GM18499 (cell line): ENCODE measurements at regions not wholly inside any gene's neighbourhood (a gene's known extent, or its start where the extent isn't known, plus 50 kb on each side); places are given as distances from the start of the nearest gene placed in this dataset.

Experiments
- ATAC-seq: cut with Tn5 transposase; IDR thresholded peaks from one replicate; pipeline ENCODE4 v1.9.1; 2021; ENCODE audit warnings: moderate number of reproducible peaks; ENCODE audit not compliant: insufficient read depth, unreplicated experiment

GRCh38 chr5:68729678-68730077 is 364.1 kb upstream of the SLC30A5 start:
- no peak for ATAC-seq

DNA sequence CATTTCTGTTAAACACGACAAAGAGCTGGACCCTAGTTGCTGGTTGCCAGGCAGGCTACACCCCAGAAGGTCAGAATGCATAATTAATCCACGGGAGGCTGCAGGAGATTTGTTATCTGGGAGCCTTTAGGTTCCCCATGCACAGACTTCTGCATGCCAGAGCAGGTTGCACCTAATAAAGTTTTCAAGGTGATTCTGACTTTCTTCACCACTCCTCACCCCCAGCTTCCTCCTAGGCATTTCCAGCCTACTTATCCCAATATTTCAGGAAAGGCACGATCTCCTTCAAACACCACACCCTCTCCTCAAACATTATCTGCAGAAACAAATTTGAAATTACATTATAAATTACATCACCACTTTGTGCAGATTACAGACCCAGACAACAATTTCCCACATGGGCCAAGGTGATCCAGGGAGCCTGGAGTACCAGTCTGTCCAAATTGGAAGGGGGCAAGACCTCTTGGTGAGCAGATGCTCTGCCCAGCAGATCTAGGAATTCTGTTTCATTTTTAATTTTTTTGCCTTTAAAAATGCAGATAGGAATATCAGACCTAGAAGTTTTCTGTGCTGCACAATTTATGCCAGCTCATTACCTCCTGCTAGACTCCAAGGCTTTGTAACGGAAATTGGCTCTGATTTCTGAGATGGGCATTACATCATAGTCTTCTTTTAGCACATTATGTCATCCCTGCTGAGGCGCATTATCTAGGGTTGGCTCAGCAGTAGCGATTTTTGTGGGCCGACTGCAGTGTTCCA is 363.4 kb upstream of the SLC30A5 start:
- no peak for ATAC-seq

DNA sequence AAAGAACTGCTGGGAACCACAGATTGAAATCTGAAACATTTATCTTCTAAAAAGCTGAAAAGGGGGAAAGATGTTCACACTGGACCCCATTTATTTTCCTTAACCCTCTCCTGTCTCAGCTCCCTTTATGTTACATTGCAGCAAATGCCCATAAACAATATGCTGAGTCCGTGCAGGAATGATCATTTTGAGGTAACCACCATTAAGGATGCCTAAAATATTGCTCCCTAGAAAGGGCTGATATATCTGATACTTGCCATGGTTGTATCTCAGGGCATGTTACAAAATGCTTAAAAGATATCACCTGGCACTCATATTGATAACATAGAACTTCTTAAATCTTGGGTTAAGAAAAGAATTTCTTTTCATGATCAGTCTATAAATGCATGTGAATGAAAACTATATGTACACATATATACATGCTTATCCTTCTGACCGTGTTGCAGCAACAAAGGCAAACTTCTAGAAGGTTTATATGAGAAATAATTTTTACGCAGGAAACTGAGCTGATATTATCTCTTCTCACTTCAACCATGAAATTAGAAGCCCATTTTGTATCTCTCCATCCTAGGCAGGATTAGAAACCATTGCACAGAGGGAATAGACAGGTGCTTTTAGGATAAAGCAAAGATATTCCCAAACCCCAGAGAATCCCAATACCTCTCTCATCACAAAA is 362.7 kb upstream of the SLC30A5 start:
- ATAC-seq = no peak

GRCh38 chr5:68732251-68732650 is 361.6 kb upstream of the SLC30A5 start:
- ATAC-seq = no peak

- no peak for ATAC-seq
Observed at GRCh38 chr5:68734781-68735180, 359.0 kb upstream of the SLC30A5 start.

GRCh38 chr5:68738236-68738635 is 355.6 kb upstream of the SLC30A5 start:
- ATAC-seq = no peak

- ATAC-seq = no peak
Observed at GRCh38 chr5:68738841-68739240, 355.0 kb upstream of the SLC30A5 start.

DNA sequence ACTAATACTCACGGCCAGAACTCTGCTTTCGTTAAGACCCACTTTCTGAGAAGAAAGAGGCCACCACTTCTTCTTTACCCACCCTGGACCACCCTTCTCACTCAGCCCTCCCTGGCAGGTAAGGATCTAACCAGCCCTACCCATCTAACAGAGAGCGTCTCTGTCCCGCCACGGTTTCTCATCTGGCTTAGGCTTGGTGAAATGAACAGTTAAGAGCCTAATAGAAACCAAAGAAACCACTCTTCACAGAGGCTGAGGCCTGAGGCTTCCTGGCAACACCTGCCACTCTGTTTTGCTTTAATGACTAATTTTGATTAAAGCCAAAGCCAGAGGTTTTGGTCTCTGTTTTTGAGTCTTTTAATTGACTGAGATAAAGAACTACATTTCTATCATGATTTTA is 354.1 kb upstream of the SLC30A5 start:
- ATAC-seq = no peak

- ATAC-seq = no peak
Observed at GRCh38 chr5:68740226-68740910, 353.4 kb upstream of the SLC30A5 start.

DNA sequence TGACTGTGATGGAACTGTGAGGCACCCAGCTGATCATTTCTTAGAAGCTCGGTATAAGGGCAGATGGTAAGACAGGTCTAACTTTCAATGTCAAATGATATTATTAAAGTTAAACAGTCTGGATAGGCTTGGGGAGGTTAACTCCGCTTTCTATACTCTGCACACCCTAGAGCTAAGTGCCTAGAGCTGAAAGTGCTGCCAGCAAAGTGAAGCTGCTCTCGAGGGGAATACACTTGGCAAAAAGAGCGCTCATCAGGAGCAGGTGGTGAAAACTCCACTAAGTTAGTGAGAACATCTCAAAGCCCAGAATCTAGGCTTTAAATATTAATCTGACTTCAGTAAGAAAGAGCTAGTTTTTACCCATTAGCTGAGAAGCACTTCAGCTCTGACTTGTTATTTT is 349.6 kb upstream of the SLC30A5 start:
- ATAC-seq = no peak

DNA sequence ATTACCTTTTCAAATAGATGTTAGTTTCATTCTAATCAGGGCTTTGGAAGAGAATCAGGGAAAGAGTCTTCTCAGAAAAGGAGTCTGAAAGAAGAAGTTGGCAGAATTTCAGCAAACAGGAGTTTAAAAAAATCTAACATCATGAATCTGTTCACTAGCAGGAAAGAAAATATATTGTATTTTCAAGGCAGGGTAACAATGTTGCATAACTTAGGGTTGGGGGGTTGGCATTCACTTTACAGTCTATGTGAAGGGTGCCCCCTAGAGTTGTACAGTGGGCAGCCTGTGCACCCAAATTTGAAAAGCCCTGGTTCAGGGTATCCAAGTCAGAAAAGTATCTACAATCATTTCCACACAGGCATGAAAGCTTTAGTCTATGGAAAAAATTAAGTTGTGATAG is 348.4 kb upstream of the SLC30A5 start:
- ATAC-seq = no peak

DNA sequence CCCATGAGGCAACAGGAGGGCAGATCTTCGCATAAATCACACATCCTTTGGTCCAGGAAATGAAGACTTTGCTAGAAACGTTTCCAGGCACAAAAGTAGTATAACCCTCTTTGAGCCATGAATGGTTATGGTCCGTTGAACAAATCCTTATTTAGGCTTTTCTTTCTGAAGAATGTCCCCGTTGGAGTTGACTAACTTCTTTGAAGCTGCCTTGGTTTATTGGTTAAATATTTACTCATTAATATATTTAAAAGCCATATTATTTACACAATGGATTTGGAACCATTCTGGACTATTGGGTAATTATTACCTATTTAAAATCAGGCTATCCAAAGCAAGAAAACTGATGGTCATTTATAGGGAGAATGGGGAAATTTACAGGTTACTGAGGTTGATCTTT is 347.6 kb upstream of the SLC30A5 start:
- ATAC-seq = no peak

- ATAC-seq = no peak
Observed at GRCh38 chr5:68746643-68747420, 347.0 kb upstream of the SLC30A5 start.

GRCh38 chr5:68747521-68747920 is 346.3 kb upstream of the SLC30A5 start:
- no peak for ATAC-seq

DNA sequence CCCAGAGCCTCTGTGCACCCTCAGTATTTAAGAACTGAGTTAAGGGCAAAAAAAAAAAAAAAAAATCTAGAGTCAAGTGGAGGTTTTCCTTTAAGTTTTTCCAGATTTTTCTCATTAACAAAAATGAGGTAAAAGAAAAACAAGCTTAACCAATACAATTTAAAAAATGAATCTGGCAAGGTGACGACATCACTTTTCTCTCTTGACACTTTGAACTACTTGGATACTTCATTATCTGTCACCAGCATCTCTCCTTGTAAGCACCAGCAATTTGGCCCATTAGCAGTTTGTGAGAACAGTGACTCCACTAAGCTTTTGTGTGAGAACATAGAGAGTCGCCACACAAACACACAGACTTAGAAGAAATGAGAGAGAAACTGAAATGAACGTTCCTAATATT is 345.7 kb upstream of the SLC30A5 start:
- ATAC-seq = no peak

GRCh38 chr5:68749077-68749476 is 344.7 kb upstream of the SLC30A5 start:
- ATAC-seq = no peak

DNA sequence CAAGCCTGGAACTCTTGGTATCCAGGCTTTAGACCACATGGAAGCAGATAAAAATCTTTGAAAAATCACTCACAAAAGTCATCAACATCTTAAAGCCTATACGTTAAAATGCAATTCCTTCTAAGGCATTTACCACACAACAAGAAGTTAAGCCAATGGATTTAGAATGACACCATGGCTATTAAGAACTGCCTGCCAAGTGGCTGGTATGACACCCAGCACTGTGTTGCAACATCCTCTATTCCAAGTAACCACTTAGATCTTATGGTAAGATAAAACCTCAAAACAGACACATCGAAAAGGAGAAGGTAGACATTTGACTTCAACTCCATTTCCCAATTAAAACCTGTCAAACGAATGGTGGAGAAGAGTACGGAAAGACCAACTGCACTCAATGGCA is 344.2 kb upstream of the SLC30A5 start:
- ATAC-seq = no peak

DNA sequence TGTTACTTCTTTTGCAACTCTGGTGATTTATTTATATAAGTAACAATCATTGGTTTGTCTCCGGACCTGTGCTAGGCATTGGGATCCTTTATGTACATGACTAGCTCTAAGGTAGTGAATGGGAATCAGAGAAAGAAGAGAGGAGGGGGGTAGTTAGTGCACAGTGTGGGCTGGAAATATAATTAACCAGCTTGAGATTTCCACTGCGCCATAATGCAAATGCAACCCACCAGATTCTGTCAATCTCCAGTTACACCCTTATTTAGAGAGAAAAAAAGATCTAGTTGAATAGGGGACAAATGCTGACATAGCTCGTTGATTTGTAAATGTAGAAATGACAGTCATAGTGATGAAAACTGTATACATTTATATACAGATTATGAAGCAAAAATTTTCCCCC is 342.2 kb upstream of the SLC30A5 start:
- no peak for ATAC-seq

DNA sequence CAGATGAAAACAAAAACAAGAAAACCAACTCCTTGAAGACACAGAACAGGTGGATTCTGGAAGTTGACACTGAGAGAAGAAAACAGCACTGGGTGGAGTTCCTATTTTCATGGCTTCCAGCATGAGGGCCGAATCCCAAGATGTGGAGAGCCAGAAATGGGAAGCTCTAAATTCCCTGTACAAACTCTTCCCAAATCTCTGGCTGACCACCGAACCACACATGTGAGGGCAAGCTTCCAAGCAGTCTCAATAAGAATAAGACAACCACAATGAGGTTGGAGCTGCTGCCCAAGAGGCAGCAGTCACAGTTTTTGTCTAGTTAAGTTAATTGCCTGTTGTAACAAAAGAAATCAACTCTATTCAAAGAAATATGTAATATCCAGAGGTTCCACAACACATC is 339.3 kb upstream of the SLC30A5 start:
- no peak for ATAC-seq

GRCh38 chr5:68755293-68755692 is 338.5 kb upstream of the SLC30A5 start:
- no peak for ATAC-seq

DNA sequence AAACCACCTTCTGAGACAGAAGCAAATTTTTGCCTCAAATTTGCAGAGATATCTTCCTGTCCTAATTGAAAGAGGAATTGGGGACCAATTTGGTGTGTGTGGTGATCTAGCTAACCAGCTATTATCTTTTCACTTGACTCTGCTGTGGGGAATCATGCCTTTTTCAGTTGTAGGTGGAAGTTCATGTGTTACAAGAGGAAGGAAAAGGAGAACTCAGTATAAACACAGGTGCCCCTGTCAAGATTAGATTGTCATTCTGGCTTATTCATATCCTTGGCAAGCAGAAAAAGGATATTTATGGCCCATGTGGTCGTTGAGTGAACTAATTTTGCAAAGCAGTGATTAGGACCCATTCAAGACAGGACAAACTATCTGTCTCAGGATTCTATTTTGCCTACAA is 336.8 kb upstream of the SLC30A5 start:
- no peak for ATAC-seq
